Dermis blood vessel endothelial cell (primary cell): ENCODE measurements at regions not wholly inside any gene's neighbourhood (a gene's known extent, or its start where the extent isn't known, plus 50 kb on each side); places are given as distances from the start of the nearest gene placed in this dataset.

Source experiments
- DNase-seq: peaks from one replicate; pipeline ENCODE4 v3.0.0; 2010

GRCh38 chr1:181341026-181341632 is 142.2 kb upstream of the CACNA1E start:
- no peak for DNase-seq

- DNase-seq = no peak
Measured at GRCh38 chr1:181344091-181344490, 139.2 kb upstream of the CACNA1E start.

GRCh38 chr1:181345146-181345545 is 138.2 kb upstream of the CACNA1E start:
- no peak for DNase-seq

- DNase-seq = no peak
Measured at GRCh38 chr1:181347495-181348390, 135.6 kb upstream of the CACNA1E start.

GRCh38 chr1:181349512-181349911 is 133.8 kb upstream of the CACNA1E start:
- no peak for DNase-seq

- no peak for DNase-seq
Measured at GRCh38 chr1:181350131-181350530, 133.2 kb upstream of the CACNA1E start.

- DNase-seq = no peak
Measured at GRCh38 chr1:181351740-181352139, 131.6 kb upstream of the CACNA1E start.

- DNase-seq = no peak
Measured at GRCh38 chr1:181352695-181353094, 130.6 kb upstream of the CACNA1E start.

- no peak for DNase-seq
Measured at GRCh38 chr1:181353526-181353925, 129.8 kb upstream of the CACNA1E start.

GRCh38 chr1:181354865-181355264 is 128.5 kb upstream of the CACNA1E start:
- no peak for DNase-seq

GRCh38 chr1:181356505-181357340 is 126.6 kb upstream of the CACNA1E start:
- no peak for DNase-seq

GRCh38 chr1:181359012-181359411 is 124.3 kb upstream of the CACNA1E start:
- DNase-seq = no peak

GRCh38 chr1:181364801-181365200 is 118.5 kb upstream of the CACNA1E start:
- DNase-seq = no peak

- no peak for DNase-seq
Measured at GRCh38 chr1:181366910-181367309, 116.4 kb upstream of the CACNA1E start.

GRCh38 chr1:181369416-181369815 is 113.9 kb upstream of the CACNA1E start:
- DNase-seq = no peak

- no peak for DNase-seq
Measured at GRCh38 chr1:181383695-181384094, 99.6 kb upstream of the CACNA1E start.

GRCh38 chr1:181386340-181386739 is 97.0 kb upstream of the CACNA1E start:
- DNase-seq = no peak

GRCh38 chr1:181386951-181387350 is 96.4 kb upstream of the CACNA1E start:
- no peak for DNase-seq

GRCh38 chr1:181387702-181388101 is 95.6 kb upstream of the CACNA1E start:
- no peak for DNase-seq

- no peak for DNase-seq
Measured at GRCh38 chr1:181390410-181391077, 92.8 kb upstream of the CACNA1E start.

GRCh38 chr1:181391301-181391900 is 91.9 kb upstream of the CACNA1E start:
- DNase-seq = no peak

- no peak for DNase-seq
Measured at GRCh38 chr1:181392133-181392532, 91.2 kb upstream of the CACNA1E start.
